ENCODE measurements at regions not wholly inside any gene's neighbourhood (a gene's known extent, or its start where the extent isn't known, plus 50 kb on each side); places are given as distances from the start of the nearest gene placed in this dataset.
A peak's percentile ranks its signal among the peaks of the same experiment; 100 is the strongest.

GRCh38 chr3:124078953-124079911 lies 87.3 kb upstream of the ROPN1 start:
- DNase-seq (ENCODE audit: low read depth) = no peak
- peak; percentile 85 for TF ChIP-seq CTCF (conservative IDR thresholded peaks at IDR 0.05; ENCODE audit: low read depth, low read length)
- H3K4me3 ChIP-seq (ENCODE audit: low read depth, low read length) = no peak overlapping the region

- DNase-seq (ENCODE audit: low read depth) = no peak
- H3K4me3 ChIP-seq (ENCODE audit: low read depth, low read length) = no peak overlapping the region
- no peak for TF ChIP-seq CTCF (conservative IDR thresholded peaks at IDR 0.05; ENCODE audit: low read depth, low read length)
These were observed 88.0 kb upstream of the ROPN1 start for GRCh38 chr3:124079912-124080276.

- no peak for TF ChIP-seq CTCF (conservative IDR thresholded peaks at IDR 0.05; ENCODE audit: low read depth, low read length)
These were observed 90.4 kb upstream of the ROPN1 start for GRCh38 chr3:124082343-124082742.

GRCh38 chr3:124084022-124084881 lies 92.3 kb upstream of the ROPN1 start:
- no peak for DNase-seq (ENCODE audit: low read depth)
- no peak overlapping the region for H3K4me3 ChIP-seq (ENCODE audit: low read depth, low read length)
- TF ChIP-seq CTCF (conservative IDR thresholded peaks at IDR 0.05; ENCODE audit: low read depth, low read length) = no peak

More at GRCh38 chr3:124082343-124082742, 90.4 kb upstream of the ROPN1 start:
- no peak overlapping the region for H3K4me3 ChIP-seq (ENCODE audit: low read depth, low read length)
- DNase-seq (ENCODE audit: low read depth) = no peak

- DNase-seq (ENCODE audit: low read depth) = no peak
- TF ChIP-seq CTCF (conservative IDR thresholded peaks at IDR 0.05; ENCODE audit: low read depth, low read length) = no peak
- no peak overlapping the region for H3K4me3 ChIP-seq (ENCODE audit: low read depth, low read length)
These were observed 96.9 kb upstream of the ROPN1 start for GRCh38 chr3:124088801-124089200.

- DNase-seq (ENCODE audit: low read depth) = no peak
- no peak for TF ChIP-seq CTCF (conservative IDR thresholded peaks at IDR 0.05; ENCODE audit: low read depth, low read length)
- H3K4me3 ChIP-seq (ENCODE audit: low read depth, low read length) = no peak overlapping the region
These were observed 97.3 kb upstream of the ROPN1 start for GRCh38 chr3:124089214-124089613.

Data from epithelial cell of proximal tubule (primary cell).